ENCODE measurements at regions not wholly inside any gene's neighbourhood (a gene's known extent, or its start where the extent isn't known, plus 50 kb on each side); places are given as distances from the start of the nearest gene placed in this dataset.

DNA sequence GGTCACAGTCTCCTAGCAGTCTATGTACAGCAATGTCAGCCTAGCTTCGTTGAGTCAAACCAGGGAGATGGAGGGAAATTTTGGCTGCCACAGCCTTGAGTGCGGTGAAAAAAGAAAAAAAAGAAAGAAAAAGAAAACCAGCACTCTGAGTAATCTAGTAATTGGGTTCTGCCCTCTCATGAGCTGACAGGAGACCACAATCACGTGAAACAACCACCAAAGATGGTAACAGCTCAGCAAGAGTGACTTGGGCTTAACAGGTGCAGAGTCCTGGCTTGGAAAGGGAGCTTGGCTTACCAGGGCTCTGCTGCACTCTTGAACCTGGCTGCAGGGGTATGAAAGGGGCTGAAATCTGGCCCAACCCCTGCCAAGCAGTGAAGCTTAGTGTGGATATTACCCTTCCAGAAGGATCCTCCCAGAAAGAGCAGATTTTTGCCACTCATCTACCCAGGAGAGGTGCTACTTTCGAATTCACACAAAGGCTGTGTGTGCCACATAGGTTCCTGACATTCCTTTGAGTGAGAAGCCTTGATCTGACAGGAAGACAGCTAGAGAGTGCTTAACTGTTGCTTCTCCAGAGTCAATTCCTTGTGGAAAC, 350.3 kb downstream of the PTTG2 start:
- ATAC-seq (ENCODE audit: low FRiP score) (no peak), DNase-seq (ENCODE audit: low spot score) (no peak)
- TF ChIP-seq, protein P1, sequence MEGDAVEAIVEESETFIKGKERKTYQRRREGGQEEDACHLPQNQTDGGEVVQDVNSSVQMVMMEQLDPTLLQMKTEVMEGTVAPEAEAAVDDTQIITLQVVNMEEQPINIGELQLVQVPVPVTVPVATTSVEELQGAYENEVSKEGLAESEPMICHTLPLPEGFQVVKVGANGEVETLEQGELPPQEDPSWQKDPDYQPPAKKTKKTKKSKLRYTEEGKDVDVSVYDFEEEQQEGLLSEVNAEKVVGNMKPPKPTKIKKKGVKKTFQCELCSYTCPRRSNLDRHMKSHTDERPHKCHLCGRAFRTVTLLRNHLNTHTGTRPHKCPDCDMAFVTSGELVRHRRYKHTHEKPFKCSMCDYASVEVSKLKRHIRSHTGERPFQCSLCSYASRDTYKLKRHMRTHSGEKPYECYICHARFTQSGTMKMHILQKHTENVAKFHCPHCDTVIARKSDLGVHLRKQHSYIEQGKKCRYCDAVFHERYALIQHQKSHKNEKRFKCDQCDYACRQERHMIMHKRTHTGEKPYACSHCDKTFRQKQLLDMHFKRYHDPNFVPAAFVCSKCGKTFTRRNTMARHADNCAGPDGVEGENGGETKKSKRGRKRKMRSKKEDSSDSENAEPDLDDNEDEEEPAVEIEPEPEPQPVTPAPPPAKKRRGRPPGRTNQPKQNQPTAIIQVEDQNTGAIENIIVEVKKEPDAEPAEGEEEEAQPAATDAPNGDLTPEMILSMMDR (IDR thresholded peaks at IDR 0.05) = no peak

DNA sequence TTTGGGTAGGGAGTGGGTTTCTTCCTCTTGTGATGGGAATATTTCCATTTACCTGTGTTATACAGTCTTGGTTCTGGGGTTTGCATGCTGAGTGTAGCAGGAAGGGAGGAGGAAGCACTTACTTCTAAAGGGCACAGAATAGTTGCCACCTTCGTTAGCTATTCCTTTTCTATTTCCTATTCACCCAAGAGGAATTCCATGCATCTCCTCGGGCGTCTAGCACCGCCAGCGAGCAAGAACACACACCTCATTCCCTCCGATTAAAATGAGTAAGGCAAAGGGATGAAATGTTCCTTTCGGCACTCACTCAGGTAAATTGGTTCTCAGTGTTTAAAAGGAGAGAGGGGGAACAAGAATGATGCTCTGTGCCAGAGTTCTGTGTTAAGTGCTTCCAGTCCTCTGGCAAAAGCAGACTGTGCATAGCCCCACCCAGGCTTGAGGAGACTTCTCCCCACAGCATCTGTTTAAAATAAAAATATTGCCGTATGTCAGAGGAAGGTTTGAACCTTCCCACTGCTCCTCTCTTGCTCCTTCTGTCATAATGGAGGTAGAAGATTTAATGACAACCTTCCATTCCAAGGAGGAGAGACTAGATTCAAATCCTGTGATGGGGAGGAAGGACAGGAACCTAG, 351.4 kb downstream of the PTTG2 start:
- TF ChIP-seq, protein P1 (IDR thresholded peaks at IDR 0.05) = no peak
- no peak for ATAC-seq (ENCODE audit: low FRiP score)
- DNase-seq (ENCODE audit: low spot score) = no peak

DNA sequence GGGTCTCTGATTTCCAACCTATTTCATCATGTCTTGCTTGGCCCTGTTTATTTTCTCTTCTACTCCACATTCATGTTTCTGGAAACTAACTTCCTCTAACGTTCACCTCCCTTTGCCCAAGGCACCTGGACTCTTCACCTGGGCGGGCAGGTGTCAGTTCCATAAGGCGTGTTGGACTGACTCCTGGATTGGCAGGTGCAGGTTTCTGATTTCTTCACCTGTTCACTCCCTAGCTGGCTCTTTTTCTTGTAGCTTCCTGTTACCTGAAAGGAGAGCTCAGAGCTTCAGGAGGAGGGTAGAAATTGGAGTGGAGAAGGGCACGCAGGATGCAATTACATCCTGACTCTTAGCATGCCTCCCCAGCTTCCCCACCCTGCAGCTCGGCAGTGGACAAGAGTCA, 350.8 kb upstream of the KLF3 start:
- DNase-seq (ENCODE audit: low spot score) = no peak
- TF ChIP-seq, protein P1 (IDR thresholded peaks at IDR 0.05) = no peak
- no peak for ATAC-seq (ENCODE audit: low FRiP score)

DNA sequence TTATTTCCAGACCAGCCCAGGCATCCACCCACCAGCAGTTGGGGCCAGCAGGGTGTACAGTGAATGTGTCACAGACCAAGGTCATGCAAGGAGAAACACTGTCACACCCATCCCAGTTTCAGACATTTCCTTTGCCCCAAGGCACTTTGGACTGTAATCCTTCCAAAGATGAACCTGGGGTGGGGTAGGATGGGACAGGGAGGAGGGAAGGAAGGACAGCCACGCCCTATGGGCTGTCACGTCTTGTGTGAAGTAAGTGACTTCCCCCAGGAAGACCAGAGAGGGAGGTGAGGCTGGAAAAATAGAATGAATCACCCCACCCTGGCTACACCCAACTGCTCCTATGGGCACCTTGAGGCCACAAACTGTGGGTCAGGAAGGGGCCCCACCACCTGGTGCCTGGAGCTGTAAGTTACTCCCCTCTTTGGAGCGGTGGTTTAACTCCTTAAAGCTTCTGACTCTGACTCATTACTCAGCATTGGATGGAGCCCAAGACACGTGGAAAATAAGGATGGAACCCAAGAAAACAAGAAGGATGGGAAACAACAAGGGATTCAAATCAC, 349.9 kb upstream of the KLF3 start:
- TF ChIP-seq, protein P1 (IDR thresholded peaks at IDR 0.05) = no peak
- no peak for ATAC-seq (ENCODE audit: low FRiP score)
- no peak for DNase-seq (ENCODE audit: low spot score)

DNA sequence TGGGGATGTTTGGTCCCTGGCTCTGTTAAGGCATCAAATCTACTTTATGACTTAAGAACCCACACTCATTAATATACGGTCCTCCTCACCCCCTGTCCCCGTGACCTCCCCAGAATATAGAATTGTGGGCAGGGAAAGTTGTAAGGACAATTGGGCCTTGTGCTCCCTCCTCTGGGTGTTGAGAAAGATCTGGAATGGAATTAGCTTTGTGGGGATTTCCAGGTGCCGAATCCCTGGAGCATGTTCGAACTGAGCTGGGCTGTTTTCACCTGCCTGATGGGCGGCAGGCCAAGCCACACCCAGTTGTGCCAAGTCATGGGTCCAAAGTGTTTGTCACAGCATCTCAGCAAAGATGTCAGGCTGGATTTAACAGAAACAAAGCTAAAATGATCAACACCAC, 349.3 kb upstream of the KLF3 start:
- no peak for ATAC-seq (ENCODE audit: low FRiP score)
- no peak for DNase-seq (ENCODE audit: low spot score)
- TF ChIP-seq, protein P1 (IDR thresholded peaks at IDR 0.05) = no peak

DNA sequence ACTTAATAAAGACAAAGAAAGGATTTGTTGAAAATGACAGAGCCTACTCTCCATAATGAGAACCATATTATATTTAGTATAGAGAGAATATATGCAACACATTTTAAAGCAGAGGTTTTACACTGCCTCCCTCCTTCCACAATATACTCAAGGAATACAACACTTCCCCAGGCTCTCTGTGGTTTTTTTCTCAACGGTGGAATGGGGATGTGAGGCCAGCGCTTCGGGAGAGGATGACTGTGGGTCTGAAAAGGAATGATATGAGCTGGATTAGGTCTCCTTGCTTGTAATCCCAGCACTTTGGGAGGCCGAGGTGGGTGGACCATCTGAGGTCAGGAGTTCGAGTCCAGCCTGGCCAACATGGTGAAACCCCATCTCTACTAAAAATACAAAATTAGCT, 348.7 kb upstream of the KLF3 start:
- TF ChIP-seq, protein P1 (IDR thresholded peaks at IDR 0.05) = no peak
- DNase-seq (ENCODE audit: low spot score) (no peak), ATAC-seq (ENCODE audit: low FRiP score) (no peak)

DNA sequence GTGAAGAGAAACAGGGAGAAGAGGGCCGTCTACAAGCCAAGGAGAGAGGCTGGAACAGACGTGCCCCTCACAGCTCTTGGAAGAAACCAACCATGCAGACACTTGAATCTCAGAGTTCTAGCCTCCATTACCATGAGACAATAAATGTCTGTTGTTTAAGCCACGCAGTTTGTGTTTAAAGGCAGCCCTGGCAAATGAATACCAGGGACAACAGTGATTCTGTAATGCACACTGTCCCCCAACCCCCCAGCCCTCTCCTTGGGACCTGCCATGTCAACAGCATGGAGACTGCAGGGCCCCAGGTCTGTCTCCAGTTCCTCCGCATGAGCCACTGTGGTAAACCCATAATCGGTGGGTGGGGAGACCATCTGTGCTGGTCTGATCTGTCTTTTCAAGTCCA, 348.0 kb upstream of the KLF3 start:
- ATAC-seq (ENCODE audit: low FRiP score) (no peak), DNase-seq (ENCODE audit: low spot score) (no peak)
- TF ChIP-seq, protein P1 (IDR thresholded peaks at IDR 0.05) = no peak
